Muscle of leg (tissue), 3 donors: ENCODE measurements at regions not wholly inside any gene's neighbourhood (a gene's known extent, or its start where the extent isn't known, plus 50 kb on each side); places are given as distances from the start of the nearest gene placed in this dataset.
"Not testable (repeated sequence)": the region's sequence is repeated elsewhere in the genome, so short reads cannot be mapped to it uniquely, and the experiment has no call there.

Source experiments
- DNase-seq: peaks from one replicate; pipeline ENCODE4 v3.0.0; 2013
- H3K27ac ChIP-seq: one replicate; pipeline ENCODE4 v1.5.1; 2013; ENCODE audit warnings: mild to moderate bottlenecking, low read length, control low read depth
- H3K27me3 ChIP-seq: one replicate; pipeline ENCODE4 v1.6.1; 2013; ENCODE audit warnings: low read length; ENCODE audit not compliant: control insufficient read depth, insufficient read depth
- H3K36me3 ChIP-seq: one replicate; pipeline ENCODE4 v1.6.1; 2013; ENCODE audit warnings: low read length; ENCODE audit not compliant: control insufficient read depth, insufficient read depth
- H3K4me1 ChIP-seq: one replicate; pipeline ENCODE4 v1.6.1; 2013; ENCODE audit warnings: low read length; ENCODE audit not compliant: control insufficient read depth, insufficient read depth
- H3K4me3 ChIP-seq: one replicate; pipeline ENCODE4 v1.5.1; 2013; ENCODE audit warnings: low read length, control low read depth
- H3K9me3 ChIP-seq: replicated peaks from 2 replicates; pipeline ENCODE4 v1.6.1; 2013; ENCODE audit warnings: low read depth, low read length; ENCODE audit not compliant: control insufficient read depth
- WGBS: methylation state at CpG from one replicate; pipeline ENCODE4 v1.1.5; 2013; ENCODE audit warnings: missing lambda C conversion rate; ENCODE audit not compliant: insufficient coverage; 5-methylcytosine and 5-hydroxymethylcytosine counted together

GRCh38 chr5:166279828-166280227 lies 2011.6 kb upstream of the WWC1 start:
- WGBS, result 92% methylated on average over 2 of the region's 3 CpGs
- no peaks in the 10 kb centered on the region for H3K4me1 ChIP-seq
- no peak overlapping the region for H3K4me3 ChIP-seq
- no peaks in the 10 kb centered on the region for H3K36me3 ChIP-seq
- no peak overlapping the region for H3K27ac ChIP-seq
- no peaks in the 10 kb centered on the region for H3K27me3 ChIP-seq
- DNase-seq, result no peak
- no peaks in the 10 kb centered on the region for H3K9me3 ChIP-seq

GRCh38 chr5:166281433-166281832 lies 2010.0 kb upstream of the WWC1 start:
- no peak overlapping the region for H3K27ac ChIP-seq
- no peak overlapping the region for H3K4me3 ChIP-seq
- no peaks in the 10 kb centered on the region for H3K36me3 ChIP-seq
- H3K9me3 ChIP-seq, result no peaks in the 10 kb centered on the region
- DNase-seq, result no peak
- H3K27me3 ChIP-seq, result no peaks in the 10 kb centered on the region
- WGBS, result no CpG with 5 or more reads among the region's 2 CpGs
- no peaks in the 10 kb centered on the region for H3K4me1 ChIP-seq

DNA sequence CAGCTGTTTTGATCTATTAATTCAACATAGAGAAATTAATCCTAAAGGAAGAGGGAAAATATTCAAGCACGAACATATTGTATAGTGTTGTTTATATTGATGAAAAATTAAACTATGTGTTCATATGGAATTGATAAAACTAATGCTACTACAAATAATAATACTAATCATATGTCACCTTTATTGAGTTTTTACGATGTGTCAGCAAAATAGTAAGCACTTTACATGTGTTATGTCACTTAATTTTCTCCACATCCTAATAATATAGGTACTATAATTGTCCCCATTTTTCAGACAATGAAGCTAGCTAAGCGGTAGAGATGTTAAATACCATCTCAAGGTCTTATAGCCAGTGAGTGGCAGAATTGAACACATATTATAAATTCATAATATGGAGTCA lies 2008.5 kb upstream of the WWC1 start:
- no peak for DNase-seq
- WGBS, result no CpG with 5 or more reads among the region's 3 CpGs
- Histone ChIP-seq H3K9me3 (no peaks in the 10 kb centered on the region), H3K27ac (no peak overlapping the region), H3K27me3 (no peaks in the 10 kb centered on the region), H3K4me3 (no peak overlapping the region), H3K36me3 (no peaks in the 10 kb centered on the region), H3K4me1 (no peaks in the 10 kb centered on the region)

DNA sequence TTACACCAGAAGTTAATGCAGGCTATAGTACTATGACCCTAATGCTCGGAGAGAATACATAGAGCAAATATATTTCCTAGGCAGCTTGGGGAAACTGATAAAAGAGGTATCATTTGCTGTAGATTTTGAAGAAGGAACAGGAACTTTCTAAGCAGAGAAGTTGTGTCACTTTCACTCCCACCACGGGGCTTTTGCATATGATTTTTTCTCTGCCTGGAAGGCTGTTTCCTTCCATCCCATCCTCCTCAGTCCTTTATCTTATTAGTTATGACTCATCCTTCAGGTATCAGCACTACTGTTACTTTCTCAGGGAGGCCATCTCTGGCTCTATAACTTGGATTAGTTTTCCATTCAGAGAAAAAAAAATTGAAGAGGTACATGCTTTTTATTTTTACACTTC lies 2006.1 kb upstream of the WWC1 start:
- Histone ChIP-seq H3K4me1 (no peaks in the 10 kb centered on the region), H3K27ac (no peak overlapping the region), H3K9me3 (no peaks in the 10 kb centered on the region), H3K36me3 (no peaks in the 10 kb centered on the region), H3K27me3 (no peaks in the 10 kb centered on the region), H3K4me3 (no peak overlapping the region)
- DNase-seq, result no peak
- WGBS, result no CpG with 5 or more reads among the region's 2 CpGs

- Histone ChIP-seq H3K27me3 (no peaks in the 10 kb centered on the region), H3K27ac (no peak overlapping the region), H3K36me3 (no peaks in the 10 kb centered on the region), H3K9me3 (no peaks in the 10 kb centered on the region), H3K4me1 (no peaks in the 10 kb centered on the region), H3K4me3 (no peak overlapping the region)
- DNase-seq, result no peak
- 100% methylated on average over 1 of the region's 3 CpGs for WGBS
Measured at GRCh38 chr5:166286832-166287231, 2004.6 kb upstream of the WWC1 start.

GRCh38 chr5:166287866-166288265 lies 2003.6 kb upstream of the WWC1 start:
- Histone ChIP-seq H3K36me3 (no peaks in the 10 kb centered on the region), H3K4me1 (no peaks in the 10 kb centered on the region), H3K4me3 (no peak overlapping the region), H3K27me3 (no peaks in the 10 kb centered on the region), H3K27ac (no peak overlapping the region), H3K9me3 (no peaks in the 10 kb centered on the region)
- WGBS, result no CpG with 5 or more reads among the region's 1 CpG
- no peak for DNase-seq

DNA sequence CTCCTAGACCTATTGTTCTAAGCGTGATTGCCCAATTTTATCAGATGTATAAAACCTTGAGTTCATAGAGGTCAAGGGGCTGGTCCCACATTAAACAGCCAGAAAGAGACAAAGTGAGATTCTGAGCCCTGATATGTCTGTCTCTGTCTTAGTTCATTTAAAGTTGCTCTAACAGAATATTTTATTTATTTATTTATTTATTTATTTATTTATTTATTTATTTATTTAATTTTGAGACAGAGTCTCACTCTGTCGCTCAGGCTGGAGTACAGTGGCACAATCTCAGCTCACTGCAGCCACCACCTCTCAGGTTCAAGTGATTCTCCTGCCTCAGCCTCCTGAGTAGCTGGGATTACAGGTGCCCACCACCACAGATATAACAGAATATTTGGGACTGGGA lies 1999.6 kb upstream of the WWC1 start:
- not testable (repeated sequence) for H3K4me3 ChIP-seq, DNase-seq, H3K27me3 ChIP-seq, H3K27ac ChIP-seq, H3K9me3 ChIP-seq, H3K36me3 ChIP-seq, H3K4me1 ChIP-seq
- no CpG with 5 or more reads among the region's 2 CpGs for WGBS

- Histone ChIP-seq H3K27me3 (no peaks in the 10 kb centered on the region), H3K27ac (no peak overlapping the region), H3K4me1 (no peaks in the 10 kb centered on the region), H3K36me3 (no peaks in the 10 kb centered on the region), H3K9me3 (no peaks in the 10 kb centered on the region), H3K4me3 (no peak overlapping the region)
- no peak for DNase-seq
- 100% methylated on average over 1 of the region's 5 CpGs for WGBS
Measured at GRCh38 chr5:166293892-166294291, 1997.6 kb upstream of the WWC1 start.

DNA sequence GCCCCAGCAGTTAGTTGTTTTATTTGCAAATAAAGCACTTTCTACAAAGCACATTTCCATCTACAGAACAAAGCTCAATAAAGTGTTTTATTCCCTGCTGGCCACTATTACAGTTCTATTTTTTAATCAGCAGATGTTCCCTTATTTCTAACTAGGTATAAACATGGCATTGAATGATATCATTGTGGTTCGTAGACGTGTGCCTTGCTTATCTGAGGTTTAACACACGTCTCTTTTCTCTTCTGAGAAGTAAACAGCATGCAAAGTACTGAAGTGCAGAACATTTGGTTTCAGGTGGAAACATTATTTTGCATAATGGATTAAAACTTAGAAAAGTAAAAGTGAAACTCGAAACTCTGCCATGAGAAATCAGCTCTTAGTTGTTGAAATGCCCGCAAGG lies 1989.3 kb upstream of the WWC1 start:
- DNase-seq, result no peak
- Histone ChIP-seq H3K27ac (no peak overlapping the region), H3K9me3 (no peaks in the 10 kb centered on the region), H3K4me1 (no peaks in the 10 kb centered on the region), H3K27me3 (no peaks in the 10 kb centered on the region), H3K4me3 (no peak overlapping the region), H3K36me3 (no peaks in the 10 kb centered on the region)
- no CpG with 5 or more reads among the region's 5 CpGs for WGBS

- no peak for DNase-seq
- WGBS, result 67% methylated on average over 2 of the region's 7 CpGs
- Histone ChIP-seq H3K4me3 (no peak overlapping the region), H3K9me3 (no peaks in the 10 kb centered on the region), H3K27ac (no peak overlapping the region), H3K36me3 (no peaks in the 10 kb centered on the region), H3K27me3 (no peaks in the 10 kb centered on the region), H3K4me1 (no peaks in the 10 kb centered on the region)
Measured at GRCh38 chr5:166317425-166317824, 1974.0 kb upstream of the WWC1 start.

- no peak for DNase-seq
- Histone ChIP-seq H3K4me1 (no peaks in the 10 kb centered on the region), H3K4me3 (no peak overlapping the region), H3K27ac (no peak overlapping the region), H3K36me3 (no peaks in the 10 kb centered on the region), H3K27me3 (no peaks in the 10 kb centered on the region), H3K9me3 (no peaks in the 10 kb centered on the region)
- WGBS, result no CpG with 5 or more reads among the region's 6 CpGs
Measured at GRCh38 chr5:166320920-166321480, 1970.4 kb upstream of the WWC1 start.
